ENCODE measurements at regions not wholly inside any gene's neighbourhood (a gene's known extent, or its start where the extent isn't known, plus 50 kb on each side); places are given as distances from the start of the nearest gene placed in this dataset.

- Mint-ChIP-seq H3K4me3 (peak overlapping the region; percentile 56), H3K36me3 (peaks cover 16% of the 10 kb centered on the region), H3K27ac (peak overlapping the region; percentile 97), H3K9me3 (peaks cover 10% of the 10 kb centered on the region), H3K4me1 (peaks cover 85% of the 10 kb centered on the region)
- ATAC-seq: peak; percentile 51
- DNase-seq (ENCODE audit: low spot score in 2 of 2): peak in 1 of 2 donors; percentile 77
These were observed 63.8 kb upstream of the DARS1 start for GRCh38 chr2:136049011-136049742.

GRCh38 chr2:136045835-136046570 is 60.6 kb upstream of the DARS1 start:
- DNase-seq (ENCODE audit: low spot score in 2 of 2) (no peak), ATAC-seq (no peak)
- Mint-ChIP-seq H3K9me3 (peaks cover 10% of the 10 kb centered on the region), H3K4me1 (peaks cover 58% of the 10 kb centered on the region), H3K4me3 (no peak overlapping the region), H3K27ac (peak overlapping the region; percentile 66), H3K36me3 (peaks cover 13% of the 10 kb centered on the region)

- peaks cover 10% of the 10 kb centered on the region for H3K9me3 Mint-ChIP-seq
- H3K4me3 Mint-ChIP-seq: no peak overlapping the region
- DNase-seq (ENCODE audit: low spot score in 2 of 2) (no peak), ATAC-seq (no peak)
- peaks cover 52% of the 10 kb centered on the region for H3K4me1 Mint-ChIP-seq
- H3K27ac Mint-ChIP-seq: no peak overlapping the region
- peaks cover 11% of the 10 kb centered on the region for H3K36me3 Mint-ChIP-seq
These were observed 59.9 kb upstream of the DARS1 start for GRCh38 chr2:136045344-136045743.
